ENCODE measurements at regions not wholly inside any gene's neighbourhood (a gene's known extent, or its start where the extent isn't known, plus 50 kb on each side); places are given as distances from the start of the nearest gene placed in this dataset.
"Not testable (repeated sequence)": the region's sequence is repeated elsewhere in the genome, so short reads cannot be mapped to it uniquely, and the experiment has no call there.

GRCh38 chr5:67806654-67807438 is 408.7 kb upstream of the PIK3R1 start:
- DNase-seq (ENCODE audit: low read depth, low spot score) = no peak

DNA sequence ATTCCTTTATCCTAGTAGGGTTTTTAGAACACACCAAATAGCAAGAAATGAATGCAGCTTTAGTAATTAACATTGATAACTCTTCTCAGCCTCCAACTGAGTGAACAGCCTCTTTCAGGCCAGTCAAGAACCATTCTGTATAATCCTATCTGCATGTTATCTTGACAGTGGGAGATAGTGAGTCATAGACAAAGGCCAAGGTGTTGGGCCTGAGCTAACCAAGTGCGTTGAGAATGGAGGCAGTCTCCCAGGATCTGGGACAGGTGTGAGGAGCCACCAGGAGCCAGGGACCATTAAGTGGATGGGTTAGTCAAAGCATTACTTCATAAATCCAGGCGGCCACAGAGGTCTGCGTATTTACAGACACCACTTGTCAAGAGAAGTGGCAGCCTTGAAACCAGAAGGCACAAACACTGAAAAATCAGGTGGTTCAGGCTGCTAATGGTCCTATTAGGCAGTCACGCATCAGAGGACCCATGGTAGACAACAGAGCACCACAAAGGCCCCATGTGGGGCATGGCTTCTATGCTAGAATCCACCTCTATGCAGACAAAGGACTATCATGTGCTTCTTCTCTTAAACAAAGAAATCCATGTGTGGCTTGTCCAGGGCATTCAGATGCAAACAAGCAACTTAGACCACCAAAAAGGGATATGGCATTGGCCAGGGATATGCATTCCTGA is 409.7 kb upstream of the PIK3R1 start:
- H3K4me3 ChIP-seq (ENCODE audit: low read length) = no peak overlapping the region
- no peak for DNase-seq (ENCODE audit: low read depth, low spot score)

More at GRCh38 chr5:67806654-67807438, 408.7 kb upstream of the PIK3R1 start:
- no peak overlapping the region for H3K4me3 ChIP-seq (ENCODE audit: low read length)

GRCh38 chr5:67802766-67803165 is 412.8 kb upstream of the PIK3R1 start:
- H3K4me3 ChIP-seq (ENCODE audit: low read length) = no peak overlapping the region
- DNase-seq (ENCODE audit: low read depth, low spot score) = no peak

DNA sequence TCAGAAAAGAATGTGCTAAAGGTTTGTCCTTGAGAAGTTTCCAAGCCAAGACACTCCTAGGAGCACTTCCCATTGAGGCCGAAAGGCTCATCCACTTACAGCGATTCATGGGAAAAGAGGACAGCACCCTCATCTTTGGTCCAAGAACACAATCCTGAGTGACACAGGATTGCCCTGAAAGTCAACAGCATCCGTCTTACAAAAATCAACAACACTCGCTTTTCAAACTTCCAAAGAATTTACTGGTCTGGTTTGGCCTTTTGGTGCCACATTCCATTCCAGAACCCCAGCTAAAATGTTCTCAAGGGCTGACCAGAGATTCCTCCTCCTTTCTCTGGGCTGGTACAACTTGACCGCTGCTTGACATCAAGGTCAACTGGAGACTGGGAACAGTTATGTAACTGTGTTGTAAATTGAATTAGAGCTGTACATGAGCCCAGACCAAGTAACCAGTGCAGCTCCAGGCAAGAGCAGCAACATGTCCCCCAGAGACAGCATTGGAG is 415.8 kb upstream of the PIK3R1 start:
- DNase-seq (ENCODE audit: low read depth, low spot score) = no peak
- no peak overlapping the region for H3K4me3 ChIP-seq (ENCODE audit: low read length)

- not testable (repeated sequence) for H3K4me3 ChIP-seq (ENCODE audit: low read length); DNase-seq (ENCODE audit: low read depth, low spot score)
Measured at GRCh38 chr5:67798470-67798869, 417.1 kb upstream of the PIK3R1 start.

- no peak for DNase-seq (ENCODE audit: low read depth, low spot score)
- no peak overlapping the region for H3K4me3 ChIP-seq (ENCODE audit: low read length)
Measured at GRCh38 chr5:67795781-67796477, 419.6 kb upstream of the PIK3R1 start.

DNA sequence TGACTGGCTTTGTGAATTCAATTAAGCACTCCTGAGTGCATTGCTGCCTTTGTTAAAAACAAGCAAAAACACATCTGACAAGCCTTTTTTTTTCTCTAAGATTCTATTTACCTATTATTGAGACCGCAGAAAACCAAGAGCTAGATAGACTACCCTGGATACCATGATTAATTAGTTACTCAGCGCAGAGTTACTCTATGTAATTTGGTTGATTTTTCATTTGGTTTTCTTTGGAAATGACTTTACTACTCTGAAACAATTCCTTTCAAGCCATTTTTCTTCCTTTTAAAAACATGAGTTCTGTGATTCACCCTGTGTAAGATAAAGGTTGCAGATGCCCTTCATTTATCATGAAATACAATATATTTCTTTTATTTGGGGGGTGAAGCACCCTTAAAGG is 421.6 kb upstream of the PIK3R1 start:
- H3K4me3 ChIP-seq (ENCODE audit: low read length) = no peak overlapping the region
- DNase-seq (ENCODE audit: low read depth, low spot score) = no peak

DNA sequence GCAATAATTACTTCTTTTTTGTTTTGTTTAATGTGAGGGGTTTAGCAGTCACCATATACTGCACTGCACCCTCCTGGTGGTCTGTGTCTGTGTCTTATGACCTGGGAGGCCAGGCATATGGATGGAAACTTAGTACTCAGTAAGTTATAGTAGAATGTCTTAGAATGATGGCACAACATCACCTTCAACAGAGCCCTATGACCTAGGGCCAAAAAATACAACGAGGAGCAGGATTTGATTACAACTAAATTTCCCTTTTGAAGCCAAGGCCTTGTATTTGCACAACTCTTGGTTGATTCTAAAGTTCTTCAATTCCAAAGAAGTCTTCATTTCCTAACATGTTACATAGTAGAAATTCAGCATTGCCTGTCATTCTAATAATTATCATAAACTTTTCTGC is 422.1 kb upstream of the PIK3R1 start:
- no peak for DNase-seq (ENCODE audit: low read depth, low spot score)
- H3K4me3 ChIP-seq (ENCODE audit: low read length) = no peak overlapping the region

GRCh38 chr5:67792891-67793290 is 422.7 kb upstream of the PIK3R1 start:
- no peak for DNase-seq (ENCODE audit: low read depth, low spot score)
- no peak overlapping the region for H3K4me3 ChIP-seq (ENCODE audit: low read length)

GRCh38 chr5:67790390-67790789 is 425.2 kb upstream of the PIK3R1 start:
- H3K4me3 ChIP-seq (ENCODE audit: low read length) = no peak overlapping the region
- DNase-seq (ENCODE audit: low read depth, low spot score) = no peak

DNA sequence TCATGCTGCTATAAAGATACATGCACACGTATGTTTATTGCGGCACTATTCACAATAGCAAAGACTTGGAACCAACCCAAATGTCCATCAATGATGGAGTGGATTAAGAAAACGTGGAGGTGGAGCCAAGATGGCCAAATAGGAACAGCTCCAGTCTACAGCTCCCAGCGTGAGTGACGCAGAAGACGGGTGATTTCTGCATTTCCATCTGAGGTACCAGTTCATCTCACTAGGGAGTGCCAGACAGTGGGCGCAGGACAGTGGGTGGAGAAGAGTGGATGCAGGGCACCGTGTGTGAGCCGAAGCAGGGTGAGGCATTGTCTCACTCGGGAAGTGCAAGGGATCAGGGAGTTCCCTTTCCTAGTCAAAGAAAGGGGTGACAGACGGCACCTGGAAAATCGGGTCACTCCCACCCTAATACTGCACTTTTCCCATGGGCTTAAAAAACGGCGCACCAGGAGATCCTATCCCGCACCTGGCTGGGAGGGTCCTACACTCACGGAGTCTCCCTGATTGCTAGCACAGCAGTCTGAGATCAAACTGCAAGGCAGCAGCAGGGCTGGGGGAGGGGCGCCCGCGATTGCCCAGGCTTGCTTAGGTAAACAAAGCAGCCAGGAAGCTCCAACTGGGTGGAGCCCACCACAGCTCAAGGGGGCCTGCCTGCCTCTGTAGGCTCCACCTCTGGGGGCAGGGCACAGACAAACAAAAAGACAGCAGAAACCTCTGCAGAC is 435.5 kb upstream of the PIK3R1 start:
- not testable (repeated sequence) for H3K4me3 ChIP-seq (ENCODE audit: low read length)

DNA sequence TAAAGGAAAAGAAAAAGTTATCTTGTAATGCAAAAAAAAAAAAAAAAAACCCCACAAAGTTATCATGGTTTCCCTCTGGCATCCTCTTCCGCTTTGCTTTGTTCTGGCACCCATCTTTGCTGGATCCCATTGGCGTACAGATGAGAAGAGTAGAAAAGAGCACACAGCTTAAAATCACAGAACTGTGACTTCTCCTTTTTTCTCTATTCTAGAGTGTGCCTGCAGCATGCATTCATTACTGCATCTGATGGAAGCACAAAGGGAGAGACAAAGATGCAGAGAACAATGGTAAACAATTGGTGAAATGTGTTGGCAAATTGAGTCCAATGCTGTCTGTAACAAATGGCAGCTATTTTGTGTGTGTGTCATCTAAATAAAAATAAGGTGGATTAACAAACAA is 440.8 kb upstream of the PIK3R1 start:
- no peak overlapping the region for H3K4me3 ChIP-seq (ENCODE audit: low read length)
- no peak for DNase-seq (ENCODE audit: low read depth, low spot score)

More for the DNA sequence above, 435.5 kb upstream of the PIK3R1 start:
- DNase-seq (ENCODE audit: low read depth, low spot score) = peak; percentile 18

DNA sequence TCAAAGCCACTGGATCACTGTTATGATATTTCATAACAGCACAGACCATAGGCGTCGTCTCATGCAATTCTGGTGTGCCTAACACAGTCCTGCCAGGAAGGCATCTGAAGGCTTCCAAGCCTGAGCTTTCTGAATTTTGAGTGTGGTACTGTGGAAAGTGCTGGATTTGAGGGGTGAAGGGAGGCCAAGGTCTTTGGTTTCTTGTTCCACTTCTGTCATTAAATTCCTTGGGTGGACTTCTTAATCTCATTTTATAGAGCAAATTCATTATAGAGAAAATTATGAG is 441.3 kb upstream of the PIK3R1 start:
- no peak overlapping the region for H3K4me3 ChIP-seq (ENCODE audit: low read length)
- DNase-seq (ENCODE audit: low read depth, low spot score) = no peak

DNA sequence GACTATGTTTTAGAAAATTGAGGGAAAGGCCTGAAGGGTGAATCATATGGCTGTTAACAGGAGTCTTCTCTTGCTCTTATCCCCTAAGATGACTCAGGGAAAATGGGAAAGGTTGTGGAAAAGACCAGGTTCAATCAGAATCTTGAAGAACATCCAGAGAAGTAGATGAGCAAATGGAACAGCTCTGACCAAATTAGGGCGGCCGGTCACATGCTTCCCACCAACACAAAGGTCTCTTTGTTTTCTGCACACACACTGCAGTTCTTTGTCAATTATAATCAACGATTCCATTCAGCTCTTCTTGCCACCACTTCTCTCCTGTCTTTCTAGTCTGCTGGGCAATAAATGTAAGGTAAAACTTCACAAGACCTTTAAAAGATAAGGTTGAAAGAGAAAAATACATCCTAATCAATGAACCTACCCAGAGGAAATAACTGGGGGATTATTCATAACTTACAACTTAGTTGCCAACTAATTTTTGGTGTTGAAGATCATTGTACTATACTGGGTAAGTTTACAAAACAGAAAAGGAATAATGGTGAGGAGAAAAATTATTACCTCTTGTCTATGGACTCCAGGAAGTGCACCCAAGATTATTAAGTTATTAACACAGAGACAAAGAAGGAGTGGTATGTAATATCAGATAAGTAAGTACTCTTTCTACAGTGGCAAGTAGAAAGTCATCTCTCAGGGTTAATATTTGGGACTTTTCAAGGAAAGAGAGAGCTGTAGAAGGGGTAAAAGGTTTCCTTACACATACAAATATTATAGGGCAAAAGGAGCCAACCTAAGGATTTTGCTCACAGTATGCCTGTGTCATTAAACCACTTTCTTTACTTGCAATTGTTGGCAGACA is 441.9 kb upstream of the PIK3R1 start:
- DNase-seq (ENCODE audit: low read depth, low spot score) = no peak
- no peak overlapping the region for H3K4me3 ChIP-seq (ENCODE audit: low read length)

GRCh38 chr5:67771791-67772190 is 443.8 kb upstream of the PIK3R1 start:
- H3K4me3 ChIP-seq (ENCODE audit: low read length) = no peak overlapping the region
- DNase-seq (ENCODE audit: low read depth, low spot score) = no peak

DNA sequence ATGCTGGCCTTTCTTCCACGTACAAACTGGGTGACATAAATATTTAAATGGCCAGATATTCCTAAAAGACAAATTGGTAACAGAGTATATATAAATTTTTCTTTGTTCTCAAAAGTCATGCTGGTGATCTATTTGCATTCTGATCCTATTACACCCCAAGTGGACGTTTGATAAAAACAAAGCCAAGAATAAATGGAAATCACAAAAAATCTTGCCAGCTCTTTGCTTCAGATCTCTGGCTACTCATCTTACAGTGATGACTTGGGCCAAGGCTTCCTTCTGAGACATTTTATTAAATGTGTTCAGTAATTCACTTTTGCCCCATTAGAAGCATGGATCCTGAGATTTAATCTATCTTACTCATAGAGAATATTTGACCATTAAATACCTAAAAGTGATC is 444.3 kb upstream of the PIK3R1 start:
- no peak overlapping the region for H3K4me3 ChIP-seq (ENCODE audit: low read length)
- no peak for DNase-seq (ENCODE audit: low read depth, low spot score)

DNA sequence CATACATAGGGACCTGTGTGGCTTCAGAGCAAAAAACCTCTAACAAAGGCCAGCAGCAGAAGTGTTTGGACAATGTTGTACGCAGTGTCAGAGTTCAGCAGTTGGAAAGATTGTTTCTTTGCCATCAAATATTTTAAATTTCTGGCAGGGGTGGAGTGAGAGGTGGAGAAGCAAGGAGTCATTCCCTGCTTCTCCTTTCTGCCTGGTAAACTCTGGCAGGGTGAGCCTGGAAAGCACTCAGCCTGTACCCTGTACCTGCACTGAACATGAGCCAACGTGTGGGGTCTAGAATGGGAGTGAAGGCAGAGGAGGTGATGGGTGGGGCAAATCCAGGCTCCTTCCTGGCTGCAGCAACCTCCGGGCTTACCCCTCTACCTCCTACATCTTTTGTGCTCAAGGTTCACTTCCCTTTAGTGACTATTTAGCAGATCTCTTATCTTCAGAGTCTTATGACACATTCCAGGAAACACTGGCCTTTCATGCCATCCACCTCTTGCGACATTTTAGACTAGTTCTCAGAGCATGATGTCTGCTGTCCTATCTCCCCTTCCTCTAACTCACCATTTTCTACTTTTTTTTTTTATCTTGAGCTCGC is 445.0 kb upstream of the PIK3R1 start:
- DNase-seq (ENCODE audit: low read depth, low spot score) = no peak
- H3K4me3 ChIP-seq (ENCODE audit: low read length) = no peak overlapping the region

- no peak overlapping the region for H3K4me3 ChIP-seq (ENCODE audit: low read length)
- no peak for DNase-seq (ENCODE audit: low read depth, low spot score)
Measured at GRCh38 chr5:67765697-67766096, 449.9 kb upstream of the PIK3R1 start.

Measured in Jurkat, Clone E6-1 (cell line).